ENCODE measurements at regions not wholly inside any gene's neighbourhood (a gene's known extent, or its start where the extent isn't known, plus 50 kb on each side); places are given as distances from the start of the nearest gene placed in this dataset.

DNA sequence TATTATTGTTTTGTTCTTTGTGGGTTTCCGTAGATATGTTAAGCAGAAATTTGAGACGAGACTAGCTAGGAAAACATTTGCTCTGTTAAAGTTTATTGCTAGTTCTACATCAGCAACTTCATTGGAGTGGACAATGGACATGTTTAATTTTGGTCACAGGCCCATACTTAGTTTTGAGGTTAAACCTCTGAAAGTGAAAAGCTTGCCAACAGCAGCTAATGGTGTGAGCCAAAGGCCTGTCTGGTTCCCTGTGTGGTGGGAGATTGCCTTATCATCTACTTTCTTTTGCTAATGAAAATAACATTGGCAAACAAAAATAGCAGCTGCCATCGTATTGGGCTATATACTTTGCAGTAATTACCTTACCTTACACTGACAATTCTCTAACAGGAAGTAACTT lies 388.4 kb upstream of the FZD8 start:
- Histone ChIP-seq H3K4me1 (ENCODE audit: control insufficient read depth in 2 of 2, insufficient read depth in 2 of 2, low read length in 2 of 2) (no peaks in the 10 kb centered on the region), H3K9me3 (ENCODE audit: control extremely low read depth in 1 of 3, control insufficient read depth in 2 of 3, insufficient read depth in 1 of 3, low read length in 2 of 3) (no peaks in the 10 kb centered on the region), H2AFZ (ENCODE audit: insufficient read depth, low read depth, low read length, poor library complexity, severe bottlenecking) (no peak overlapping the region), H3K36me3 (replicated peaks in 1 of 2; ENCODE audit: control extremely low read depth in 1 of 2, control insufficient read depth in 1 of 2, extremely low read depth in 1 of 2, insufficient read depth in 2 of 2, low read length in 1 of 2) (no peaks in the 10 kb centered on the region), H3K4me3 (ENCODE audit: control extremely low read depth in 1 of 5, extremely low read depth in 1 of 5, insufficient read depth in 1 of 5, low read depth in 2 of 5, low read length in 4 of 5) (no peak overlapping the region), H3K9ac (ENCODE audit: low read length) (no peak overlapping the region), H4K20me1 (ENCODE audit: control insufficient read depth, insufficient read depth, low read length, poor library complexity, severe bottlenecking) (no peaks in the 10 kb centered on the region), H3K79me2 (ENCODE audit: control insufficient read depth, insufficient read depth, low read length) (no peaks in the 10 kb centered on the region), H3K27ac (ENCODE audit: low read length in 2 of 2) (no peak overlapping the region), H3K27me3 (replicated peaks in 1 of 4; ENCODE audit: control extremely low read depth in 1 of 4, control insufficient read depth in 3 of 4, insufficient read depth in 4 of 4, low read length in 3 of 4) (no peaks in the 10 kb centered on the region), H3K4me2 (replicated peaks; ENCODE audit: low read depth, low read length, poor library complexity, severe bottlenecking) (no peak overlapping the region)
- no peak overlapping the region for H3K4me3 Mint-ChIP-seq
- H3K4me1 Mint-ChIP-seq = no peaks in the 10 kb centered on the region
- ATAC-seq (ENCODE audit: low read depth) (no peak), DNase-seq (no peak)
- POLR2A ChIA-PET = no interaction called here
- H3K27me3 Mint-ChIP-seq = no peaks in the 10 kb centered on the region
- TF ChIP-seq CTCF (IDR thresholded peaks at IDR 0.05) (no peak), EZH2 (IDR thresholded peaks at IDR 0.05; ENCODE audit: borderline replicate concordance, insufficient read depth, low read depth, low read length, poor library complexity, severe bottlenecking) (no peak)
- 100% methylated on average over 2 of the region's 3 CpGs for WGBS (ENCODE audit: insufficient coverage)
- CTCF ChIA-PET = no interaction called here
- intact Hi-C loops (cut with micrococcal nuclease) = no loop called here
- H3K9me3 Mint-ChIP-seq (ENCODE audit: insufficient read depth) = no peaks in the 10 kb centered on the region
- no peak overlapping the region for H3K27ac Mint-ChIP-seq

GRCh38 chr10:36026656-36027390 lies 384.7 kb upstream of the FZD8 start:
- no peaks in the 10 kb centered on the region for H3K4me1 Mint-ChIP-seq
- H3K9me3 Mint-ChIP-seq (ENCODE audit: insufficient read depth) = no peaks in the 10 kb centered on the region
- intact Hi-C loops (cut with micrococcal nuclease) = no loop called here
- Histone ChIP-seq H3K4me1 (ENCODE audit: control insufficient read depth in 2 of 2, insufficient read depth in 2 of 2, low read length in 2 of 2) (no peaks in the 10 kb centered on the region), H4K20me1 (ENCODE audit: control insufficient read depth, insufficient read depth, low read length, poor library complexity, severe bottlenecking) (no peaks in the 10 kb centered on the region), H3K9me3 (ENCODE audit: control extremely low read depth in 1 of 3, control insufficient read depth in 2 of 3, insufficient read depth in 1 of 3, low read length in 2 of 3) (no peaks in the 10 kb centered on the region), H3K9ac (ENCODE audit: low read length) (no peak overlapping the region), H2AFZ (ENCODE audit: insufficient read depth, low read depth, low read length, poor library complexity, severe bottlenecking) (no peak overlapping the region), H3K27ac (ENCODE audit: low read length in 2 of 2) (no peak overlapping the region), H3K4me2 (replicated peaks; ENCODE audit: low read depth, low read length, poor library complexity, severe bottlenecking) (no peak overlapping the region), H3K27me3 (replicated peaks in 1 of 4; ENCODE audit: control extremely low read depth in 1 of 4, control insufficient read depth in 3 of 4, insufficient read depth in 4 of 4, low read length in 3 of 4) (no peaks in the 10 kb centered on the region), H3K79me2 (ENCODE audit: control insufficient read depth, insufficient read depth, low read length) (no peaks in the 10 kb centered on the region), H3K4me3 (ENCODE audit: control extremely low read depth in 1 of 5, extremely low read depth in 1 of 5, insufficient read depth in 1 of 5, low read depth in 2 of 5, low read length in 4 of 5) (no peak overlapping the region), H3K36me3 (replicated peaks in 1 of 2; ENCODE audit: control extremely low read depth in 1 of 2, control insufficient read depth in 1 of 2, extremely low read depth in 1 of 2, insufficient read depth in 2 of 2, low read length in 1 of 2) (no peaks in the 10 kb centered on the region)
- CTCF ChIA-PET = no interaction called here
- ATAC-seq (ENCODE audit: low read depth) (no peak), DNase-seq (no peak)
- H3K27me3 Mint-ChIP-seq = no peaks in the 10 kb centered on the region
- TF ChIP-seq EZH2 (IDR thresholded peaks at IDR 0.05; ENCODE audit: borderline replicate concordance, insufficient read depth, low read depth, low read length, poor library complexity, severe bottlenecking) = no peak
- no peak for TF ChIP-seq CTCF (IDR thresholded peaks at IDR 0.05)
- POLR2A ChIA-PET = no interaction called here
- WGBS (ENCODE audit: insufficient coverage) = 97% methylated on average over 3 of the region's 6 CpGs
- no peak overlapping the region for H3K4me3 Mint-ChIP-seq
- no peak overlapping the region for H3K27ac Mint-ChIP-seq

All from B cell (primary cell).